ENCODE measurements at regions not wholly inside any gene's neighbourhood (a gene's known extent, or its start where the extent isn't known, plus 50 kb on each side); places are given as distances from the start of the nearest gene placed in this dataset.

- DNase-seq (ENCODE audit: low read depth), result no peak
- TF ChIP-seq CTCF (IDR thresholded peaks at IDR 0.05; ENCODE audit: insufficient read depth, low read depth, low read length, missing control alignments), result no peak
- H3K4me3 ChIP-seq (ENCODE audit: low read length), result no peak overlapping the region
These were observed 558.2 kb upstream of the JAG1 start for GRCh38 chr20:11231742-11232648.

GRCh38 chr20:11232896-11233295, 559.1 kb upstream of the JAG1 start:
- no peak for TF ChIP-seq CTCF (IDR thresholded peaks at IDR 0.05; ENCODE audit: insufficient read depth, low read depth, low read length, missing control alignments)
- DNase-seq (ENCODE audit: low read depth), result no peak
- no peak overlapping the region for H3K4me3 ChIP-seq (ENCODE audit: low read length)

GRCh38 chr20:11234181-11234580, 560.4 kb upstream of the JAG1 start:
- no peak for DNase-seq (ENCODE audit: low read depth)
- no peak for TF ChIP-seq CTCF (IDR thresholded peaks at IDR 0.05; ENCODE audit: insufficient read depth, low read depth, low read length, missing control alignments)
- no peak overlapping the region for H3K4me3 ChIP-seq (ENCODE audit: low read length)

GRCh38 chr20:11234608-11235007, 560.8 kb upstream of the JAG1 start:
- H3K4me3 ChIP-seq (ENCODE audit: low read length), result no peak overlapping the region
- TF ChIP-seq CTCF (IDR thresholded peaks at IDR 0.05; ENCODE audit: insufficient read depth, low read depth, low read length, missing control alignments), result no peak
- DNase-seq (ENCODE audit: low read depth), result no peak

GRCh38 chr20:11235058-11235457, 561.3 kb upstream of the JAG1 start:
- DNase-seq (ENCODE audit: low read depth), result peak; percentile 34
- TF ChIP-seq CTCF (IDR thresholded peaks at IDR 0.05; ENCODE audit: insufficient read depth, low read depth, low read length, missing control alignments), result no peak
- no peak overlapping the region for H3K4me3 ChIP-seq (ENCODE audit: low read length)

GRCh38 chr20:11242320-11242719, 568.5 kb upstream of the JAG1 start:
- no peak for DNase-seq (ENCODE audit: low read depth)
- no peak overlapping the region for H3K4me3 ChIP-seq (ENCODE audit: low read length)
- TF ChIP-seq CTCF (IDR thresholded peaks at IDR 0.05; ENCODE audit: insufficient read depth, low read depth, low read length, missing control alignments), result no peak

GRCh38 chr20:11245431-11245830, 571.6 kb upstream of the JAG1 start:
- no peak for DNase-seq (ENCODE audit: low read depth)
- H3K4me3 ChIP-seq (ENCODE audit: low read length), result no peak overlapping the region
- no peak for TF ChIP-seq CTCF (IDR thresholded peaks at IDR 0.05; ENCODE audit: insufficient read depth, low read depth, low read length, missing control alignments)

Measured in epithelial cell of esophagus (primary cell).